ENCODE measurements at regions not wholly inside any gene's neighbourhood (a gene's known extent, or its start where the extent isn't known, plus 50 kb on each side); places are given as distances from the start of the nearest gene placed in this dataset.

GRCh38 chr18:77654302-77654701, 404.7 kb downstream of the GALR1 start:
- no peaks in the 10 kb centered on the region for H3K4me1 ChIP-seq (ENCODE audit: control insufficient read depth, insufficient read depth, low read length, unreplicated experiment)
- H3K27me3 ChIP-seq (ENCODE audit: insufficient read depth, low read length), result no peaks in the 10 kb centered on the region
- no peak overlapping the region for H2AFZ ChIP-seq (ENCODE audit: low read length, unreplicated experiment)
- H3K36me3 ChIP-seq (ENCODE audit: insufficient read depth, low read length), result no peaks in the 10 kb centered on the region
- no peak overlapping the region for H3K4me3 ChIP-seq (ENCODE audit: low read depth, low read length)
- no peak overlapping the region for H3K27ac ChIP-seq (ENCODE audit: low read depth, low read length)
- H3K79me2 ChIP-seq (ENCODE audit: control insufficient read depth, insufficient read depth, low read length, unreplicated experiment), result no peaks in the 10 kb centered on the region

GRCh38 chr18:77657651-77658298, 408.1 kb downstream of the GALR1 start:
- no peak overlapping the region for H2AFZ ChIP-seq (ENCODE audit: low read length, unreplicated experiment)
- H3K27ac ChIP-seq (ENCODE audit: low read depth, low read length), result no peak overlapping the region
- H3K36me3 ChIP-seq (ENCODE audit: insufficient read depth, low read length), result no peaks in the 10 kb centered on the region
- H3K4me1 ChIP-seq (ENCODE audit: control insufficient read depth, insufficient read depth, low read length, unreplicated experiment), result no peaks in the 10 kb centered on the region
- no peaks in the 10 kb centered on the region for H3K27me3 ChIP-seq (ENCODE audit: insufficient read depth, low read length)
- no peaks in the 10 kb centered on the region for H3K79me2 ChIP-seq (ENCODE audit: control insufficient read depth, insufficient read depth, low read length, unreplicated experiment)
- H3K4me3 ChIP-seq (ENCODE audit: low read depth, low read length), result no peak overlapping the region

GRCh38 chr18:77658299-77658662, 408.6 kb downstream of the GALR1 start:
- Histone ChIP-seq H3K27me3 (ENCODE audit: insufficient read depth, low read length) (no peaks in the 10 kb centered on the region), H3K4me1 (ENCODE audit: control insufficient read depth, insufficient read depth, low read length, unreplicated experiment) (no peaks in the 10 kb centered on the region), H3K4me3 (ENCODE audit: low read depth, low read length) (no peak overlapping the region), H3K36me3 (ENCODE audit: insufficient read depth, low read length) (no peaks in the 10 kb centered on the region), H3K79me2 (ENCODE audit: control insufficient read depth, insufficient read depth, low read length, unreplicated experiment) (no peaks in the 10 kb centered on the region), H3K27ac (ENCODE audit: low read depth, low read length) (no peak overlapping the region), H2AFZ (ENCODE audit: low read length, unreplicated experiment) (no peak overlapping the region)

GRCh38 chr18:77658751-77659448, 409.3 kb downstream of the GALR1 start:
- no peaks in the 10 kb centered on the region for H3K4me1 ChIP-seq (ENCODE audit: control insufficient read depth, insufficient read depth, low read length, unreplicated experiment)
- H3K4me3 ChIP-seq (ENCODE audit: low read depth, low read length), result no peak overlapping the region
- no peaks in the 10 kb centered on the region for H3K36me3 ChIP-seq (ENCODE audit: insufficient read depth, low read length)
- no peak overlapping the region for H2AFZ ChIP-seq (ENCODE audit: low read length, unreplicated experiment)
- no peaks in the 10 kb centered on the region for H3K79me2 ChIP-seq (ENCODE audit: control insufficient read depth, insufficient read depth, low read length, unreplicated experiment)
- no peak overlapping the region for H3K27ac ChIP-seq (ENCODE audit: low read depth, low read length)
- no peaks in the 10 kb centered on the region for H3K27me3 ChIP-seq (ENCODE audit: insufficient read depth, low read length)

- no peaks in the 10 kb centered on the region for H3K27me3 ChIP-seq (ENCODE audit: insufficient read depth, low read length)
- no peaks in the 10 kb centered on the region for H3K79me2 ChIP-seq (ENCODE audit: control insufficient read depth, insufficient read depth, low read length, unreplicated experiment)
- no peak overlapping the region for H2AFZ ChIP-seq (ENCODE audit: low read length, unreplicated experiment)
- H3K4me3 ChIP-seq (ENCODE audit: low read depth, low read length), result no peak overlapping the region
- no peaks in the 10 kb centered on the region for H3K4me1 ChIP-seq (ENCODE audit: control insufficient read depth, insufficient read depth, low read length, unreplicated experiment)
- no peak overlapping the region for H3K27ac ChIP-seq (ENCODE audit: low read depth, low read length)
- no peaks in the 10 kb centered on the region for H3K36me3 ChIP-seq (ENCODE audit: insufficient read depth, low read length)
These were observed 417.0 kb downstream of the GALR1 start for GRCh38 chr18:77666613-77667012.

GRCh38 chr18:77668219-77668618, 418.6 kb downstream of the GALR1 start:
- no peaks in the 10 kb centered on the region for H3K79me2 ChIP-seq (ENCODE audit: control insufficient read depth, insufficient read depth, low read length, unreplicated experiment)
- H3K36me3 ChIP-seq (ENCODE audit: insufficient read depth, low read length), result no peaks in the 10 kb centered on the region
- H3K4me1 ChIP-seq (ENCODE audit: control insufficient read depth, insufficient read depth, low read length, unreplicated experiment), result no peaks in the 10 kb centered on the region
- no peaks in the 10 kb centered on the region for H3K27me3 ChIP-seq (ENCODE audit: insufficient read depth, low read length)
- H3K4me3 ChIP-seq (ENCODE audit: low read depth, low read length), result no peak overlapping the region
- no peak overlapping the region for H3K27ac ChIP-seq (ENCODE audit: low read depth, low read length)
- H2AFZ ChIP-seq (ENCODE audit: low read length, unreplicated experiment), result no peak overlapping the region

- Histone ChIP-seq H3K79me2 (ENCODE audit: control insufficient read depth, insufficient read depth, low read length, unreplicated experiment) (no peaks in the 10 kb centered on the region), H3K27ac (ENCODE audit: low read depth, low read length) (no peak overlapping the region), H3K27me3 (ENCODE audit: insufficient read depth, low read length) (no peaks in the 10 kb centered on the region), H3K4me3 (ENCODE audit: low read depth, low read length) (no peak overlapping the region), H2AFZ (ENCODE audit: low read length, unreplicated experiment) (no peak overlapping the region), H3K4me1 (ENCODE audit: control insufficient read depth, insufficient read depth, low read length, unreplicated experiment) (no peaks in the 10 kb centered on the region), H3K36me3 (ENCODE audit: insufficient read depth, low read length) (no peaks in the 10 kb centered on the region)
These were observed 419.7 kb downstream of the GALR1 start for GRCh38 chr18:77669331-77669730.

GRCh38 chr18:77671456-77672167, 422.0 kb downstream of the GALR1 start:
- H3K79me2 ChIP-seq (ENCODE audit: control insufficient read depth, insufficient read depth, low read length, unreplicated experiment), result no peaks in the 10 kb centered on the region

GRCh38 chr18:77676910-77677309, 427.3 kb downstream of the GALR1 start:
- Histone ChIP-seq H3K4me3 (ENCODE audit: low read depth, low read length) (no peak overlapping the region), H3K4me1 (ENCODE audit: control insufficient read depth, insufficient read depth, low read length, unreplicated experiment) (no peaks in the 10 kb centered on the region), H3K27ac (ENCODE audit: low read depth, low read length) (no peak overlapping the region), H3K79me2 (ENCODE audit: control insufficient read depth, insufficient read depth, low read length, unreplicated experiment) (no peaks in the 10 kb centered on the region), H3K36me3 (ENCODE audit: insufficient read depth, low read length) (no peaks in the 10 kb centered on the region), H3K27me3 (ENCODE audit: insufficient read depth, low read length) (no peaks in the 10 kb centered on the region), H2AFZ (ENCODE audit: low read length, unreplicated experiment) (no peak overlapping the region)

More at GRCh38 chr18:77671456-77672167, 422.0 kb downstream of the GALR1 start:
- Histone ChIP-seq H3K4me3 (ENCODE audit: low read depth, low read length) (no peak overlapping the region), H3K27ac (ENCODE audit: low read depth, low read length) (no peak overlapping the region), H2AFZ (ENCODE audit: low read length, unreplicated experiment) (no peak overlapping the region), H3K27me3 (ENCODE audit: insufficient read depth, low read length) (no peaks in the 10 kb centered on the region), H3K36me3 (ENCODE audit: insufficient read depth, low read length) (no peaks in the 10 kb centered on the region), H3K4me1 (ENCODE audit: control insufficient read depth, insufficient read depth, low read length, unreplicated experiment) (no peaks in the 10 kb centered on the region)

- Histone ChIP-seq H3K36me3 (ENCODE audit: insufficient read depth, low read length) (no peaks in the 10 kb centered on the region), H3K79me2 (ENCODE audit: control insufficient read depth, insufficient read depth, low read length, unreplicated experiment) (no peaks in the 10 kb centered on the region), H2AFZ (ENCODE audit: low read length, unreplicated experiment) (no peak overlapping the region), H3K27ac (ENCODE audit: low read depth, low read length) (no peak overlapping the region), H3K4me3 (ENCODE audit: low read depth, low read length) (no peak overlapping the region), H3K4me1 (ENCODE audit: control insufficient read depth, insufficient read depth, low read length, unreplicated experiment) (no peaks in the 10 kb centered on the region), H3K27me3 (ENCODE audit: insufficient read depth, low read length) (no peaks in the 10 kb centered on the region)
These were observed 427.9 kb downstream of the GALR1 start for GRCh38 chr18:77677536-77677935.

- H3K4me3 ChIP-seq (ENCODE audit: low read depth, low read length), result no peak overlapping the region
- H3K27ac ChIP-seq (ENCODE audit: low read depth, low read length), result no peak overlapping the region
- H3K79me2 ChIP-seq (ENCODE audit: control insufficient read depth, insufficient read depth, low read length, unreplicated experiment), result no peaks in the 10 kb centered on the region
- H3K27me3 ChIP-seq (ENCODE audit: insufficient read depth, low read length), result no peaks in the 10 kb centered on the region
- H3K4me1 ChIP-seq (ENCODE audit: control insufficient read depth, insufficient read depth, low read length, unreplicated experiment), result no peaks in the 10 kb centered on the region
- H2AFZ ChIP-seq (ENCODE audit: low read length, unreplicated experiment), result no peak overlapping the region
- H3K36me3 ChIP-seq (ENCODE audit: insufficient read depth, low read length), result no peaks in the 10 kb centered on the region
These were observed 430.2 kb downstream of the GALR1 start for GRCh38 chr18:77679869-77680268.
